ENCODE measurements at regions not wholly inside any gene's neighbourhood (a gene's known extent, or its start where the extent isn't known, plus 50 kb on each side); places are given as distances from the start of the nearest gene placed in this dataset.
"Not testable (repeated sequence)": the region's sequence is repeated elsewhere in the genome, so short reads cannot be mapped to it uniquely, and the experiment has no call there.

GRCh38 chr4:64642936-64643335 is 233.7 kb upstream of the TECRL start:
- H3K9ac ChIP-seq (ENCODE audit: low read length) = no peak overlapping the region
- H3K4me1 Mint-ChIP-seq = no peaks in the 10 kb centered on the region
- CTCF ChIA-PET = no interaction called here

GRCh38 chr4:64640402-64640801 is 231.2 kb upstream of the TECRL start:
- H3K9ac ChIP-seq (ENCODE audit: low read length); H3K27ac Mint-ChIP-seq; intact Hi-C loops (cut with micrococcal nuclease); H2AFZ ChIP-seq (ENCODE audit: insufficient read depth, low read depth, low read length, poor library complexity, severe bottlenecking); H3K36me3 ChIP-seq (replicated peaks in 1 of 2; ENCODE audit: control extremely low read depth in 1 of 2, control insufficient read depth in 1 of 2, extremely low read depth in 1 of 2, insufficient read depth in 2 of 2, low read length in 1 of 2); H4K20me1 ChIP-seq (ENCODE audit: control insufficient read depth, insufficient read depth, low read length, poor library complexity, severe bottlenecking); H3K4me2 ChIP-seq (replicated peaks; ENCODE audit: low read depth, low read length, poor library complexity, severe bottlenecking); H3K27me3 ChIP-seq (replicated peaks in 1 of 4; ENCODE audit: control extremely low read depth in 1 of 4, control insufficient read depth in 3 of 4, insufficient read depth in 4 of 4, low read length in 3 of 4); CTCF ChIA-PET; H3K9me3 Mint-ChIP-seq (ENCODE audit: insufficient read depth); H3K9me3 ChIP-seq (ENCODE audit: control extremely low read depth in 1 of 3, control insufficient read depth in 2 of 3, insufficient read depth in 1 of 3, low read length in 2 of 3); POLR2A ChIA-PET; H3K4me3 ChIP-seq (ENCODE audit: control extremely low read depth in 1 of 5, extremely low read depth in 1 of 5, insufficient read depth in 1 of 5, low read depth in 2 of 5, low read length in 4 of 5); H3K79me2 ChIP-seq (ENCODE audit: control insufficient read depth, insufficient read depth, low read length); H3K4me1 ChIP-seq (ENCODE audit: control insufficient read depth in 2 of 2, insufficient read depth in 2 of 2, low read length in 2 of 2); DNase-seq; H3K27ac ChIP-seq (ENCODE audit: low read length in 2 of 2); ATAC-seq (ENCODE audit: low read depth); H3K4me3 Mint-ChIP-seq; H3K4me1 Mint-ChIP-seq; H3K27me3 Mint-ChIP-seq: not testable (repeated sequence)
- WGBS (ENCODE audit: insufficient coverage) = 93% methylated on average over 19 of the region's 21 CpGs

More at GRCh38 chr4:64642936-64643335, 233.7 kb upstream of the TECRL start:
- Histone ChIP-seq H4K20me1 (ENCODE audit: control insufficient read depth, insufficient read depth, low read length, poor library complexity, severe bottlenecking) (no peaks in the 10 kb centered on the region), H3K4me1 (ENCODE audit: control insufficient read depth in 2 of 2, insufficient read depth in 2 of 2, low read length in 2 of 2) (no peaks in the 10 kb centered on the region), H3K79me2 (ENCODE audit: control insufficient read depth, insufficient read depth, low read length) (no peaks in the 10 kb centered on the region), H3K9me3 (ENCODE audit: control extremely low read depth in 1 of 3, control insufficient read depth in 2 of 3, insufficient read depth in 1 of 3, low read length in 2 of 3) (no peaks in the 10 kb centered on the region), H3K4me2 (replicated peaks; ENCODE audit: low read depth, low read length, poor library complexity, severe bottlenecking) (no peak overlapping the region), H3K36me3 (replicated peaks in 1 of 2; ENCODE audit: control extremely low read depth in 1 of 2, control insufficient read depth in 1 of 2, extremely low read depth in 1 of 2, insufficient read depth in 2 of 2, low read length in 1 of 2) (no peaks in the 10 kb centered on the region), H3K4me3 (ENCODE audit: control extremely low read depth in 1 of 5, extremely low read depth in 1 of 5, insufficient read depth in 1 of 5, low read depth in 2 of 5, low read length in 4 of 5) (no peak overlapping the region), H2AFZ (ENCODE audit: insufficient read depth, low read depth, low read length, poor library complexity, severe bottlenecking) (no peak overlapping the region), H3K27ac (ENCODE audit: low read length in 2 of 2) (no peak overlapping the region), H3K27me3 (replicated peaks in 1 of 4; ENCODE audit: control extremely low read depth in 1 of 4, control insufficient read depth in 3 of 4, insufficient read depth in 4 of 4, low read length in 3 of 4) (no peaks in the 10 kb centered on the region)
- ATAC-seq (ENCODE audit: low read depth) = no peak
- POLR2A ChIA-PET = no interaction called here
- Mint-ChIP-seq H3K27ac (no peak overlapping the region), H3K4me3 (no peak overlapping the region), H3K27me3 (no peaks in the 10 kb centered on the region), H3K9me3 (ENCODE audit: insufficient read depth) (no peaks in the 10 kb centered on the region)
- DNase-seq = no peak
- TF ChIP-seq EZH2 (IDR thresholded peaks at IDR 0.05; ENCODE audit: borderline replicate concordance, insufficient read depth, low read depth, low read length, poor library complexity, severe bottlenecking) (no peak), CTCF (IDR thresholded peaks at IDR 0.05) (no peak)
- intact Hi-C loops (cut with micrococcal nuclease) = no loop called here
- WGBS (ENCODE audit: insufficient coverage) = no CpG with 5 or more reads among the region's 1 CpG

Measured in B cell (primary cell).